NCI-H2227 (cell line): ENCODE measurements at regions not wholly inside any gene's neighbourhood (a gene's known extent, or its start where the extent isn't known, plus 50 kb on each side); places are given as distances from the start of the nearest gene placed in this dataset.

ENCODE experiments used
- DNase-seq: peaks from one replicate; lab custom pipeline; 2025; ENCODE audit not compliant: unreplicated experiment; lab: John Stamatoyannopoulos, UW

GRCh38 chr21:26659182-26659581, 86.1 kb upstream of the CYYR1 start:
- no peak for DNase-seq

GRCh38 chr21:26655460-26655859, 82.4 kb upstream of the CYYR1 start:
- DNase-seq = no peak

- DNase-seq = no peak
Measured at GRCh38 chr21:26653430-26653829, 80.3 kb upstream of the CYYR1 start.

GRCh38 chr21:26652854-26653253, 79.8 kb upstream of the CYYR1 start:
- no peak for DNase-seq

- no peak for DNase-seq
Measured at GRCh38 chr21:26641062-26641461, 68.0 kb upstream of the CYYR1 start.

- DNase-seq = no peak
Measured at GRCh38 chr21:26637201-26637745, 64.2 kb upstream of the CYYR1 start.

GRCh38 chr21:26635681-26636080, 62.6 kb upstream of the CYYR1 start:
- no peak for DNase-seq

- DNase-seq = no peak
Measured at GRCh38 chr21:26632691-26633090, 59.6 kb upstream of the CYYR1 start.

GRCh38 chr21:26626187-26626586, 53.1 kb upstream of the CYYR1 start:
- DNase-seq = no peak

GRCh38 chr21:26624983-26625519, 52.0 kb upstream of the CYYR1 start:
- no peak for DNase-seq
